NB4 (cell line): ENCODE measurements at regions not wholly inside any gene's neighbourhood (a gene's known extent, or its start where the extent isn't known, plus 50 kb on each side); places are given as distances from the start of the nearest gene placed in this dataset.

Experiments used
- CTCF ChIP-seq: IDR thresholded peaks from one replicate; pipeline ENCODE4 v1.5.1; 2012; ENCODE audit warnings: low read depth, low read length
- MYC ChIP-seq: IDR thresholded peaks from 2 replicates; pipeline ENCODE4 v1.6.1; 2011; ENCODE audit warnings: low read depth, low read length

- TF ChIP-seq CTCF: no peak
- no peak for TF ChIP-seq MYC
These were observed 122.3 kb upstream of the DDX18 start for GRCh38 chr2:117692001-117692763.
